HCT116 (cell line): ENCODE measurements at regions not wholly inside any gene's neighbourhood (a gene's known extent, or its start where the extent isn't known, plus 50 kb on each side); places are given as distances from the start of the nearest gene placed in this dataset.

Experiments used
- ATAC-seq: fragments of 200-7000 bp; cut with Tn5 transposase; 2 replicates; pipeline ENCODE4 v1.9.1; 2020; ENCODE audit warnings: mild to moderate bottlenecking, moderate library complexity
- BruUV-seq: library from RNA; stranded (reverse); fragments of 400-500 nt; replicated peaks from 2 replicates; lab custom pipeline; 2021; lab: Mats Ljungman, UMichigan
- CTCF ChIA-PET: fragments of 300-600 bp; sonication (Branson Sonifier 250); formaldehyde crosslinking; loops from one replicate; lab custom pipeline; 2021; ENCODE audit warnings: antibody characterized with exemption; lab: Charles Lee
- POLR2A ChIA-PET: fragments of 300-600, 350-600 bp; sonication (Branson Sonifier 250); formaldehyde crosslinking; loops from one replicate; lab custom pipeline; 2021; ENCODE audit warnings: antibody characterized with exemption; lab: Charles Lee
- RAD21 ChIA-PET, 2 experiments: fragments of 300-600 bp; sonication (Branson Sonifier 250); formaldehyde crosslinking; loops; one replicate each; lab custom pipeline; 2023; ENCODE audit warnings: low total read pairs in 2 of 2; ENCODE audit not compliant: uncharacterized antibody in 2 of 2, unreplicated experiment in 2 of 2, low non-redundant PET in 1 of 2; lab: Charles Lee
- DNase-seq: peaks from one replicate; pipeline ENCODE4 v3.0.0-alpha.2; 2010; ENCODE audit warnings: low read depth, low spot score
- H2AFZ ChIP-seq: fragments of 200-600 bp; shearing (Covaris generic), sonication (generic); 2 replicates; pipeline ENCODE4 v1.6.1; 2017; ENCODE audit warnings: low read depth, mixed run types, mixed read lengths, antibody characterized with exemption, low read length; ENCODE audit not compliant: poor library complexity, severe bottlenecking
- H3K27ac ChIP-seq: 2 replicates; pipeline ENCODE4 v1.5.1; 2012; ENCODE audit warnings: low read depth, low read length
- H3K27me3 ChIP-seq: fragments of 200-600 bp; sonication (generic); 2 replicates; pipeline ENCODE4 v1.6.1; 2016; ENCODE audit warnings: mixed run types, low read length, mixed read lengths; ENCODE audit not compliant: insufficient read depth
- H3K36me3 ChIP-seq, 2 experiments: fragments of 200-500 bp in 1 of 2; fragments of 200-600 bp in 1 of 2; sonication (Bioruptor generic) in 1 of 2; sonication (generic) in 1 of 2; 2 replicates each; pipeline versions ENCODE4 v1.5.1 to v1.6.1; 2014 to 2016; ENCODE audit warnings: low read length in 2 of 2, inconsistent platforms in 1 of 2, mixed read lengths in 1 of 2, mixed run types in 1 of 2; ENCODE audit not compliant: insufficient read depth in 2 of 2, control insufficient read depth in 1 of 2
- H3K4me1 ChIP-seq, 2 experiments: fragments of 200-600 bp in 1 of 2; sonication (generic) in 1 of 2; 2 replicates each; pipeline versions ENCODE4 v1.5.1 to v1.6.1; 2012 to 2017; ENCODE audit warnings: low read length in 2 of 2, inconsistent platforms in 1 of 2, mild to moderate bottlenecking in 1 of 2, mixed read lengths in 1 of 2, mixed run types in 1 of 2, moderate library complexity in 1 of 2; ENCODE audit not compliant: insufficient read depth in 2 of 2, control insufficient read depth in 1 of 2
- H3K4me2 ChIP-seq: fragments of 200-600 bp; sonication (generic); 2 replicates; pipeline ENCODE4 v1.6.1; 2017; ENCODE audit warnings: mixed run types, low read length, mixed read lengths
- H3K4me3 ChIP-seq, 2 experiments: fragments of 200-600 bp in 1 of 2; sonication (generic) in 1 of 2; replicated peaks in 1 of 2; 2 replicates each; pipeline ENCODE4 v1.5.1; 2011 to 2016; ENCODE audit warnings: low read length in 2 of 2, control low read depth in 1 of 2, low read depth in 1 of 2, mild to moderate bottlenecking in 1 of 2, mixed read lengths in 1 of 2, mixed run types in 1 of 2
- H3K79me2 ChIP-seq: fragments of 200-600 bp; sonication (generic); 2 replicates; pipeline ENCODE4 v1.6.1; 2017; ENCODE audit warnings: mild to moderate bottlenecking, mixed run types, low read length, moderate library complexity, mixed read lengths; ENCODE audit not compliant: insufficient read depth
- H3K9ac ChIP-seq: fragments of 200-600 bp; sonication (generic); 2 replicates; pipeline ENCODE4 v1.6.1; 2016; ENCODE audit warnings: low read length, mixed read lengths
- H3K9me2 ChIP-seq: fragments of 200-600 bp; sonication (generic), shearing (Covaris generic); 2 replicates; pipeline ENCODE4 v1.6.1; 2017; ENCODE audit warnings: mixed run types, mild to moderate bottlenecking, moderate library complexity; ENCODE audit not compliant: insufficient read depth
- H3K9me3 ChIP-seq, 2 experiments: fragments of 200-500 bp in 1 of 2; fragments of 200-600 bp in 1 of 2; sonication (Bioruptor generic) in 1 of 2; sonication (generic) in 1 of 2; 2 replicates each; pipeline ENCODE4 v1.6.1; 2014 to 2017; ENCODE audit warnings: low read length in 2 of 2, mixed read lengths in 2 of 2, inconsistent platforms in 1 of 2, low read depth in 1 of 2, mild to moderate bottlenecking in 1 of 2, mixed run types in 1 of 2, moderate library complexity in 1 of 2; ENCODE audit not compliant: control insufficient read depth in 1 of 2, insufficient read depth in 1 of 2
- H4K20me1 ChIP-seq: fragments of 200-600 bp; sonication (generic), shearing (Covaris generic); 2 replicates; pipeline ENCODE4 v1.6.1; 2017; ENCODE audit warnings: mixed run types, mild to moderate bottlenecking, moderate library complexity; ENCODE audit not compliant: insufficient read depth
- CBX3 ChIP-seq: IDR thresholded peaks from 2 replicates; pipeline ENCODE4 v1.6.1; 2012; ENCODE audit warnings: low read depth
- CEBPB ChIP-seq: IDR thresholded peaks from 2 replicates; pipeline ENCODE4 v1.6.1; 2012; ENCODE audit warnings: low read depth
- EGR1 ChIP-seq: IDR thresholded peaks from 2 replicates; pipeline ENCODE4 v1.6.1; 2012; ENCODE audit warnings: low read depth
- ELF1 ChIP-seq: IDR thresholded peaks from 2 replicates; pipeline ENCODE4 v1.6.1; 2012; ENCODE audit warnings: low read depth, borderline replicate concordance
- FOSL1 ChIP-seq: IDR thresholded peaks from 2 replicates; pipeline ENCODE4 v1.6.1; 2012; ENCODE audit warnings: low read depth
- RAD21 ChIP-seq: IDR thresholded peaks from 2 replicates; pipeline ENCODE4 v1.6.1; 2012; ENCODE audit warnings: low read depth, mild to moderate bottlenecking
- SIN3A ChIP-seq: IDR thresholded peaks from 2 replicates; pipeline ENCODE4 v1.6.1; 2012; ENCODE audit warnings: low read depth
- SP1 ChIP-seq: IDR thresholded peaks from 2 replicates; pipeline ENCODE4 v1.6.1; 2012; ENCODE audit warnings: low read depth
- SRF ChIP-seq: IDR thresholded peaks from 2 replicates; pipeline ENCODE4 v1.6.1; 2012; ENCODE audit warnings: low read depth
- TCF7L2 ChIP-seq: IDR thresholded peaks from 2 replicates; pipeline ENCODE4 v1.7.0; 2011; ENCODE audit warnings: borderline replicate concordance, inconsistent platforms; ENCODE audit not compliant: insufficient read depth, insufficient read length; ENCODE audit errors: extremely low read depth
- ZFX ChIP-seq: fragments of 450-650 bp; IDR thresholded peaks from 2 replicates; pipeline ENCODE4 v1.6.1; 2017
- ZNF274 ChIP-seq: fragments of 200-500 bp; sonication (Bioruptor generic); IDR thresholded peaks from 2 replicates; pipeline ENCODE4 v1.6.1; 2014; ENCODE audit warnings: mild to moderate bottlenecking, low read depth, low read length, inconsistent platforms
- intact Hi-C: fragments of 100-400 bp; cut with micrococcal nuclease; formaldehyde crosslinking; loops from 2 replicates; pipeline ENCODE4 v1.10.0; 2022
- TF ChIP-seq, protein P1 (sequence below): IDR thresholded peaks from 2 replicates; pipeline ENCODE4 v1.6.1; 2011; ENCODE audit warnings: mild to moderate bottlenecking, low read length, moderate library complexity; ENCODE audit not compliant: insufficient replicate concordance; ENCODE audit errors: extremely low read depth
- TF ChIP-seq, protein P2 (sequence below): IDR thresholded peaks from 2 replicates; pipeline ENCODE4 v1.6.1; 2012
- TF ChIP-seq, protein P3 (sequence below), 3 experiments: fragments of 200-600 bp in 1 of 3; sonication (generic) in 1 of 3; IDR thresholded peaks in 2 of 3; conservative IDR thresholded peaks in 1 of 3; 2 replicates each; pipeline ENCODE4 v1.5.1; 2012 to 2017; ENCODE audit warnings: low read depth in 2 of 3, low read length in 2 of 3, antibody characterized with exemption in 1 of 3, borderline replicate concordance in 1 of 3, control low read depth in 1 of 3, mild to moderate bottlenecking in 1 of 3, mixed read lengths in 1 of 3, mixed run types in 1 of 3, moderate library complexity in 1 of 3; ENCODE audit not compliant: insufficient read depth in 1 of 3

DNA sequence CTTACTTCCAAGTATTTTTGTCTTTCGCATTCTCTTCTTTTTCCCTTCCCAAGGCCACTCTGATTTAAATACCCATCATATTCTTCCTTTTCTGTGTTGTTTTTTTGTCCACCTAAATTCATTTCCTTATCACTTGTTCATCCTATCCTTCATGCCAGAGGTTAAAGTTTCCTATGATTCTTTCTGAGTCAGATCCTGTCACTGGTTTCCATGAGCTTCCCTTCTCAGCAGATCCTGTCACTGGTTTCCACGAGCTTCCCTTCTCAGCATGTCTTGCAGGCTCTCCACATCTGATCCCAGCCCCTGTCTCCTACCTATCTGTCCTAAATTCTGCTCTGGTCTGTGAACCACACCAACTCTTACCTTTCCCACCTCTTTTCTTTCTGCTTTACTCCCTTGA is 311.8 kb upstream of the RGS6 start:
- Histone ChIP-seq H3K36me3 (no peaks in the 10 kb centered on the region), H3K9ac (no peak overlapping the region), H3K79me2 (no peaks in the 10 kb centered on the region), H4K20me1 (no peaks in the 10 kb centered on the region), H3K27ac (no peak overlapping the region), H3K4me3 (no peak overlapping the region), H2AFZ (no peak overlapping the region), H3K4me2 (no peak overlapping the region), H3K9me3 (no peaks in the 10 kb centered on the region), H3K27me3 (no peaks in the 10 kb centered on the region), H3K4me1 (peaks cover 0 to 6% of the 10 kb centered on the region in 2 experiments; a peak in 1 of 4 replicates), H3K9me2 (no peaks in the 10 kb centered on the region)
- TF ChIP-seq ZNF274 (no peak), RAD21 (no peak), ELF1 (no peak), EGR1 (no peak), SIN3A (no peak), ZFX (no peak), SRF (no peak), TCF7L2 (no peak), CEBPB (no peak), FOSL1 (no peak), CBX3 (no peak), SP1 (no peak)
- TF ChIP-seq, protein P1, sequence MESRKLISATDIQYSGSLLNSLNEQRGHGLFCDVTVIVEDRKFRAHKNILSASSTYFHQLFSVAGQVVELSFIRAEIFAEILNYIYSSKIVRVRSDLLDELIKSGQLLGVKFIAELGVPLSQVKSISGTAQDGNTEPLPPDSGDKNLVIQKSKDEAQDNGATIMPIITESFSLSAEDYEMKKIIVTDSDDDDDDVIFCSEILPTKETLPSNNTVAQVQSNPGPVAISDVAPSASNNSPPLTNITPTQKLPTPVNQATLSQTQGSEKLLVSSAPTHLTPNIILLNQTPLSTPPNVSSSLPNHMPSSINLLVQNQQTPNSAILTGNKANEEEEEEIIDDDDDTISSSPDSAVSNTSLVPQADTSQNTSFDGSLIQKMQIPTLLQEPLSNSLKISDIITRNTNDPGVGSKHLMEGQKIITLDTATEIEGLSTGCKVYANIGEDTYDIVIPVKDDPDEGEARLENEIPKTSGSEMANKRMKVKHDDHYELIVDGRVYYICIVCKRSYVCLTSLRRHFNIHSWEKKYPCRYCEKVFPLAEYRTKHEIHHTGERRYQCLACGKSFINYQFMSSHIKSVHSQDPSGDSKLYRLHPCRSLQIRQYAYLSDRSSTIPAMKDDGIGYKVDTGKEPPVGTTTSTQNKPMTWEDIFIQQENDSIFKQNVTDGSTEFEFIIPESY, result no peak
- TF ChIP-seq, protein P2, sequence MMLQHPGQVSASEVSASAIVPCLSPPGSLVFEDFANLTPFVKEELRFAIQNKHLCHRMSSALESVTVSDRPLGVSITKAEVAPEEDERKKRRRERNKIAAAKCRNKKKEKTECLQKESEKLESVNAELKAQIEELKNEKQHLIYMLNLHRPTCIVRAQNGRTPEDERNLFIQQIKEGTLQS, result no peak
- TF ChIP-seq, protein P3, sequence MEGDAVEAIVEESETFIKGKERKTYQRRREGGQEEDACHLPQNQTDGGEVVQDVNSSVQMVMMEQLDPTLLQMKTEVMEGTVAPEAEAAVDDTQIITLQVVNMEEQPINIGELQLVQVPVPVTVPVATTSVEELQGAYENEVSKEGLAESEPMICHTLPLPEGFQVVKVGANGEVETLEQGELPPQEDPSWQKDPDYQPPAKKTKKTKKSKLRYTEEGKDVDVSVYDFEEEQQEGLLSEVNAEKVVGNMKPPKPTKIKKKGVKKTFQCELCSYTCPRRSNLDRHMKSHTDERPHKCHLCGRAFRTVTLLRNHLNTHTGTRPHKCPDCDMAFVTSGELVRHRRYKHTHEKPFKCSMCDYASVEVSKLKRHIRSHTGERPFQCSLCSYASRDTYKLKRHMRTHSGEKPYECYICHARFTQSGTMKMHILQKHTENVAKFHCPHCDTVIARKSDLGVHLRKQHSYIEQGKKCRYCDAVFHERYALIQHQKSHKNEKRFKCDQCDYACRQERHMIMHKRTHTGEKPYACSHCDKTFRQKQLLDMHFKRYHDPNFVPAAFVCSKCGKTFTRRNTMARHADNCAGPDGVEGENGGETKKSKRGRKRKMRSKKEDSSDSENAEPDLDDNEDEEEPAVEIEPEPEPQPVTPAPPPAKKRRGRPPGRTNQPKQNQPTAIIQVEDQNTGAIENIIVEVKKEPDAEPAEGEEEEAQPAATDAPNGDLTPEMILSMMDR (IDR thresholded peaks at IDR 0.05 in 2 of 3, conservative IDR thresholded peaks at IDR 0.05 in 1 of 3; ENCODE audit: borderline replicate concordance in 1 of 3, insufficient read depth in 1 of 3, low read depth in 2 of 3, low read length in 2 of 3), result no peak
- ChIA-PET POLR2A (no interaction called here), CTCF (no interaction called here), RAD21 (no interaction called here)
- BruUV-seq, result no TSS peak
- intact Hi-C loops, result no loop called here
- no peak for ATAC-seq
- DNase-seq, result no peak
